Renal cortex interstitium (tissue), 11 donors: ENCODE measurements at regions not wholly inside any gene's neighbourhood (a gene's known extent, or its start where the extent isn't known, plus 50 kb on each side); places are given as distances from the start of the nearest gene placed in this dataset.
"Not testable (repeated sequence)": the region's sequence is repeated elsewhere in the genome, so short reads cannot be mapped to it uniquely, and the experiment has no call there.

Experiments used
- DNase-seq, 11 donors: peaks; one replicate each; pipeline ENCODE4 v3.0.0-alpha.2; 2013; ENCODE audit warnings: low read depth in 9 of 11, low spot score in 4 of 11; ENCODE audit errors: extremely low read depth in 1 of 11

DNA sequence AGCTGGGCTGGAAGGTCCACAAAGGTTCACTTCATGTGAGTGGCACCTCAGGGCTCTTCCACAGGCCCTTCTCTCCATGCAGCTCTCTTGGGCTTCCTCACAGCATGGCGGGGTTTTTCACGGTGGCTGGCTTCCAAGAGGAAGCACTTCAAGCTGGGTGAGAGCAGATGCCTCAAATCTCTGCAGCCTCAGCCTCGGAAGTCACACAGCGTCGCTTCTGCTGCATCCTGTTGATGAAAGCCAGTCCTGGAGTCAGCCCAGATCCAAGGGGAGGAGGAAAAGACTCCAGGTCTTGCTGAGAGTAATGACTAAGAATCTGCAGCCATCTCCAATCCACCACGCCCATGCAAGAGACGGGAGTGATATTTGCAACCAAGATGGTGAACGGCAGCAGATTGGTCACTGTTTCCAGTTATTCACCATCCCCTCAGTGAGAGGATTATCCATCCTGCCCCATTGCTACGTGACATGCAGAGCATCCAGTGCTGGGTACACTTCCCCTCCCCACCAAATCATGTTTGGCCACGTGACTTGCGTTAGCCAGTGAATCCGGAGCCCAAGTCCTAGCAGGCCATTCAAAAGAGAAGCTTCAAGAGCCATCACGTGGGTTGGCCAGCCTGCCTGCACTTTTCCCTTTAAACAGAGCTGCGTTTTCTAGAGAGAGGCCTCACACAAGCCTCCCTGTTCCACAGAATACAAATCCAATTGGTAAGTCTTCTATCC lies 173.9 kb downstream of the C9orf50 start:
- no peak for DNase-seq

GRCh38 chr9:129445794-129446306 lies 175.1 kb downstream of the C9orf50 start:
- no peak for DNase-seq

- DNase-seq: not testable (repeated sequence)
Measured at GRCh38 chr9:129443515-129444164, 177.3 kb downstream of the C9orf50 start.

DNA sequence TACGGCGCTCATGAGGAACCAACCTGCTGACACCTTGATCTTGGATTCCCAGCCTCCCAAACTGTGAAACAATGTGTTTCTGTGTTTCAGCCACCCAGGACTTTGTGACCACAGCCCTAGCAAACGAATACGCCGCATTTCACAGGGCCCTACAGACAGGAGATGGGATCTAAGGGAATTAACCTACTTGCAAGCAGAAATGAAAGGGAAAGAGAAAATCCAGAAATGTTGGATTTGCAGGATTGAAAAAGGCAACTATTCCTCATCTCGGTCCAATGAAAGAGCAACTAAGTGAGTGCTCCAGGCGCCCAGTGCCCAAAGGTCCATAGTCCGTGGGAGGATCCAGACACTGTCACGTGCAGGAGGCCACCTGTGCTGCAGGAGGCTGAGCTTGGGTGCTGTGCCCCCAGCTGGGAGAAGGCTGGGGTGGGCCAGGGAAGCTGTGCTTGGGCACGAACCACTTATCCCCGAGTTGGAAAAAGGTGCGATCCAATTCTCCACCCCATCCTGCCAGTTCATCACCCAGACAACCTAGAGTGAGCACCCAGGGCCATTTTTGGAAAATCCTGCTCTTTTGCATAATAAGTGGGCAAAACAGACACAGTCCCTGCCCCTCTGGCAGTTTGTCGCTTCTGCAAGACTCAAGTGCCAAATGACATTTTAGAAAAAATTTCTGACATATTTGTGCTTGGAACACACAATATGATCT lies 177.9 kb downstream of the C9orf50 start:
- DNase-seq: no peak

DNA sequence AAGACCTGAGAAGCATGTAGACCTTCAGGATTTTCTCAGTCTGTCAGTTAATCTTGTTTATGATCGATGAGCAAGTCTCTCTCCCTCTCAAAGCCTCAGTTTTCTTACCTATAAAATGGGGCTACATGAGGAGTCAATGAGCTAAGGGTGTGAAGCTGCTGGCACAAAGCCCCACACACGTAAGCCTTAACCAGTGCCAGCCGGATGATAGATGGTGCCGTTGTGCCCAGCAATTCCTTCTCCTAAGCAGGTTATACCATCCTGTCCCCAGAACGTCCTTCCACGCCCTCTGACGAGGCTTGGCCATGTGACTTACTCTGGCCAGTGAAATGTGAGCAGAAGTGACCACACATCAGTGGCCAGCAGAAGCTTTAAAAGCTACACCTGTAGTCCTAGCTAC lies 179.0 kb downstream of the C9orf50 start:
- no peak for DNase-seq

- DNase-seq: no peak
Measured at GRCh38 chr9:129440435-129441186, 180.3 kb downstream of the C9orf50 start.

DNA sequence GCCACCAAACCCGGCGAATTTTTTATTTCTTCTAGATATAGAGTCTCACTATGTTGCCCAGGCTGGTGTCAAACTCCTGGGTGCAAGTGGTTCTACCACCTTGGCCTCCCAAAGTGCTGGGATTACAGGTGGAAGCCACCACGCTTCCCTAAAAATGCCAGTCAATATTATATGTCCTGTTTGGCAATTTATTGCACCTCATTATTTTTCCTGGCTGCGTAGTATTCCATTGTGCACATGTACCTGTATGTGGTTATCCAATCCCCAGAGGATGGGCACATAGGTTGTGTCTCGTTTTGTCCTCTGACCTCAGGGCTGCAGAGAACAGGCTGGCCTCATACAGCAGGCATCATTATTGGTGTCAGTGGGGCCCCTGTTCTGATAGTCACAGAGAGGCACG lies 181.7 kb downstream of the C9orf50 start:
- no peak for DNase-seq

- no peak for DNase-seq
Measured at GRCh38 chr9:129437626-129438323, 183.1 kb downstream of the C9orf50 start.

- peak in 8 of 11 donors; percentile 73 to 90 (median 82) for DNase-seq
Measured at GRCh38 chr9:129436751-129437625, 183.9 kb downstream of the C9orf50 start.

DNA sequence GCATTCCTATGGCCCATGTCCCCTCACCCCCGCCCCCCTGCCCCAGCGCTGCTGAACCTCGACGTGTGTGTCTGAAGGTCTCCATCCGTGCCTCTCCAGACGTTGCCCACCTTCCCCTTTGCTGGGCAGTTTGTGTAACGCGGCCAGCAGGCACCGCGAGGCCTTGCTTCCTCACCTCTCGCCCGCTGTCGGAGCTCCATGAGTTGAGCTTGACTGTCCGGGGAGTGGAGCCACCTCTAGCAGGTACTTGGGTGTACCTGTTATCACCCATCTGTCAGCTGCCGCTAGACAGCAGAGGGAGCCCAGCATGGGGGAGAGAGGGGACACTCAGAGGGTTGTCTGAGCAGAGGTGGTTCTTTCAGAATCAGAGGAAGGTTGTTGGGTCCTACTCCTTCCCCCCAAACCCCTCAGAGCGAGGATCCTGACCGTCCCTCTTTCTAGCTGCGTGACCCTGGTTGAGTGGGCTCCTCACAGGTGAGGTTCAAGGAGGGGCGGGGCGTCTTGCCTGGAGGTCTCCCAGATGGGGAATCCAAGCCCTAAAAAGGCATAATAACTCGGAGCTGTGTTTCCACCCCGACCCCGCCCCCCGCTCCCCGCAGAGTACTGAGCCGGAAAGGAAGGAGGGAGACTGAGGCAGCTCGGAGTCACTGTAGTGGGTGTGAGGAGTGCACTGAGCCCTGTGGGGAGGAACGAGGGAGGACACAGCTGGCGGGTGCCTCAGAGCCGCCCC lies 184.7 kb downstream of the C9orf50 start:
- no peak for DNase-seq

DNA sequence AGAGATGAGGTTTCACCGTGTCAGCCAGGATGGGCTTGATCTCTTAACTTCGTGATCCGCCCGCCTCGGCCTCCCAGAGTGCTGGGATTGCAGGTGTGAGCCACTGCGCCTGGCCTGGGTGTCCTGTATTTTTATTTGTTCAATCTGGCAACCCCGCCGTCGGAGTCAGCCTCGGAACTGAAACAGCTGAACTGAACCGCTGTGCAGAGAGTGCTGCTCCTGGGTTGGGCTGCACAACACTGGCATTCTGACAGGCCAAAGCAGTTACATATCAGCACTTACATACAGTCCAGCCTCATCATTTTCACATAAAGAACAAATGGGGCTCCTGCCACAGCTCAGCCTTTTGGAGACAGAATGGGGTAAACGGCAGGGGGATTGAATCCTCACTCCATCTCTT lies 185.6 kb downstream of the C9orf50 start:
- DNase-seq: no peak

DNA sequence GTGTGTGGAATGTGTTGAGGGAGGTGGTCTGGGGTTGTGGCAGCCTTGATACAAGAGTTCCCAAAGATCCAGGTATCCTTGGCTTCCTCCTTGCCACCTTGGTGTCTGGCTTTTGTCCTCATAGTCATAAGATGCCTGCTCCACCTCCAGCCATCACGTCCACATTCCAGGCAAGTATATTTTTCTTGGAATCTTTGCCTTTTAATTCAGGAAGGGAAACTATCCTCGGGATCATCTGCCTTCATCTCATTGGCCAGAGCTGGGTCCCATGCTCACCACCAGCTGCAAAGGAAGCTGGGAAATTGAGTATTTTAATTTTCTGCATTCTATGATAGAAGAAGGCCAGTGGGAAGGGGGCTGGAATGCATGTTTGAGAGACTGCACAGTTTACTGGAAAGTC lies 186.7 kb downstream of the C9orf50 start:
- no peak for DNase-seq

DNA sequence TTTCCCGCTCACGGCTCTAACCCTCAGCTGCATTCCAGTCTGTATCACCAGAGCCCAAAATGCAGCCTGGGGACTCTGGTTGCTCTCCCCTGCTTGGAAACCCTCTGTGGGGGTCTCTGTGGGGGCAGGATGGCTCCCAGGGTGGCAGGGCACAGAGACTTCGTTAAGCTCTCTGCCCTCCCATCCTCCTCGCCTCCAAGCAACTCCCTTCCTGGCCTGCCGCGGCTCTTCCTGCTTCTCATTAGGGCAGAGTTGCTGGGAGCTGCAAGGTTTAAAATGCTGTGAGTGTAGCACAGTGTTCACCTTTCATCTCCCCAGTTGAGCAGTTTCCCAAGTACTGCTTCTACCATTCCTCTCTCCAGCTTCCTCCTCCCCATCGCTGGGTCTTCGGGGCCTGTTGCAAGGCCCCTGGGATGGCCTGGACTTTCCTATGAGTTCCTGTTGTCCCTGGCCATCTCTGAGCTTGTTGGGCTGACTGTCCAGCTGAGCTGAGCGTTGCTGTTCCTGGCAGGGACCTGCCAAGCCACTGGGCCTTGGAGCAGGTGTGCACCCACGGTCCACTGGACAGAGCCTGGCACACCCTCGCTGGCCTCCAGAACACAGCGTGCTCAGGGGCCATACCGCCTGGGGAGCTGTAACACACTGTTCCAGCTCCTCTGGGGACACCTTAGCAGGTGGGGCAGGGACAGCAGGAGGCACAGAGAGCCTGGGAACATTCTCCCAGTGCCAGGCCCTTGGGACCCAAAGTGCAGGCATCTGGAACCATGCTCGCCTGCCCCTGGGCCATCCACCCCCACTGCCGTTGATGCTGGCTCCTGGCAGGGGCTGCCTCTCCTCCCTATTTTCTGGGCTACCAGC lies 188.4 kb downstream of the C9orf50 start:
- DNase-seq: no peak

- DNase-seq: no peak
Measured at GRCh38 chr9:129430940-129431643, 189.8 kb downstream of the C9orf50 start.

GRCh38 chr9:129428864-129429577 lies 191.9 kb downstream of the C9orf50 start:
- DNase-seq: no peak
